ENCODE measurements at regions not wholly inside any gene's neighbourhood (a gene's known extent, or its start where the extent isn't known, plus 50 kb on each side); places are given as distances from the start of the nearest gene placed in this dataset.

GRCh38 chr5:29485333-29485732, 1708.2 kb upstream of the CDH6 start:
- TF ChIP-seq CTCF (conservative IDR thresholded peaks at IDR 0.05 in 1 of 2, IDR thresholded peaks at IDR 0.05 in 1 of 2; ENCODE audit: low read depth in 1 of 2, low read length in 2 of 2) (no peak), EZH2 (IDR thresholded peaks at IDR 0.05; ENCODE audit: low read length, missing control alignments) (no peak)
- no peak for DNase-seq (ENCODE audit: low read depth in 2 of 2)

GRCh38 chr5:29469581-29469980, 1723.9 kb upstream of the CDH6 start:
- Histone ChIP-seq H3K79me2 (ENCODE audit: control insufficient read depth, insufficient read depth, low read length) (no peaks in the 10 kb centered on the region), H3K4me3 (replicated peaks in 1 of 4; ENCODE audit: control extremely low read depth in 1 of 4, insufficient read depth in 1 of 4, low read depth in 3 of 4, low read length in 4 of 4) (no peak overlapping the region), H3K9me3 (ENCODE audit: control insufficient read depth, insufficient read depth, low read depth, low read length) (no peaks in the 10 kb centered on the region), H2AFZ (ENCODE audit: low read length) (no peak overlapping the region), H3K27me3 (ENCODE audit: control insufficient read depth, insufficient read depth, low read length) (no peaks in the 10 kb centered on the region), H4K20me1 (ENCODE audit: control insufficient read depth, extremely low read depth, insufficient read depth, low read length) (no peaks in the 10 kb centered on the region), H3K9ac (ENCODE audit: insufficient read depth, low read length) (no peak overlapping the region), H3K4me2 (ENCODE audit: extremely low read depth, insufficient read depth, low read length) (no peak overlapping the region), H3K36me3 (ENCODE audit: control insufficient read depth, insufficient read depth, low read length) (no peaks in the 10 kb centered on the region), H3K27ac (ENCODE audit: insufficient read depth, low read length) (no peak overlapping the region), H3K4me1 (ENCODE audit: control insufficient read depth, extremely low read depth, insufficient read depth, low read length) (no peaks in the 10 kb centered on the region)
- TF ChIP-seq EZH2 (IDR thresholded peaks at IDR 0.05; ENCODE audit: low read length, missing control alignments), result no peak
- no peak for TF ChIP-seq CTCF (conservative IDR thresholded peaks at IDR 0.05 in 1 of 2, IDR thresholded peaks at IDR 0.05 in 1 of 2; ENCODE audit: low read depth in 1 of 2, low read length in 2 of 2)
- no peak for DNase-seq (ENCODE audit: low read depth in 2 of 2)

More at GRCh38 chr5:29485333-29485732, 1708.2 kb upstream of the CDH6 start:
- Histone ChIP-seq H3K36me3 (ENCODE audit: control insufficient read depth, insufficient read depth, low read length) (no peaks in the 10 kb centered on the region), H4K20me1 (ENCODE audit: control insufficient read depth, extremely low read depth, insufficient read depth, low read length) (no peaks in the 10 kb centered on the region), H3K4me2 (ENCODE audit: extremely low read depth, insufficient read depth, low read length) (no peak overlapping the region), H3K4me1 (ENCODE audit: control insufficient read depth, extremely low read depth, insufficient read depth, low read length) (no peaks in the 10 kb centered on the region), H3K27me3 (ENCODE audit: control insufficient read depth, insufficient read depth, low read length) (no peaks in the 10 kb centered on the region), H3K27ac (ENCODE audit: insufficient read depth, low read length) (no peak overlapping the region), H3K9ac (ENCODE audit: insufficient read depth, low read length) (no peak overlapping the region), H3K9me3 (ENCODE audit: control insufficient read depth, insufficient read depth, low read depth, low read length) (no peaks in the 10 kb centered on the region), H3K79me2 (ENCODE audit: control insufficient read depth, insufficient read depth, low read length) (no peaks in the 10 kb centered on the region), H3K4me3 (replicated peaks in 1 of 4; ENCODE audit: control extremely low read depth in 1 of 4, insufficient read depth in 1 of 4, low read depth in 3 of 4, low read length in 4 of 4) (no peak overlapping the region), H2AFZ (ENCODE audit: low read length) (no peak overlapping the region)

- no peaks in the 10 kb centered on the region for H4K20me1 ChIP-seq (ENCODE audit: control insufficient read depth, extremely low read depth, insufficient read depth, low read length)
- H3K79me2 ChIP-seq (ENCODE audit: control insufficient read depth, insufficient read depth, low read length), result no peaks in the 10 kb centered on the region
- H3K27ac ChIP-seq (ENCODE audit: insufficient read depth, low read length), result no peak overlapping the region
- H3K4me1 ChIP-seq (ENCODE audit: control insufficient read depth, extremely low read depth, insufficient read depth, low read length), result no peaks in the 10 kb centered on the region
- no peak overlapping the region for H3K4me2 ChIP-seq (ENCODE audit: extremely low read depth, insufficient read depth, low read length)
- H3K4me3 ChIP-seq (replicated peaks in 1 of 4; ENCODE audit: control extremely low read depth in 1 of 4, insufficient read depth in 1 of 4, low read depth in 3 of 4, low read length in 4 of 4), result no peak overlapping the region
- H2AFZ ChIP-seq (ENCODE audit: low read length), result no peak overlapping the region
- H3K9ac ChIP-seq (ENCODE audit: insufficient read depth, low read length), result no peak overlapping the region
- TF ChIP-seq EZH2 (IDR thresholded peaks at IDR 0.05; ENCODE audit: low read length, missing control alignments) (no peak), CTCF (conservative IDR thresholded peaks at IDR 0.05 in 1 of 2, IDR thresholded peaks at IDR 0.05 in 1 of 2; ENCODE audit: low read depth in 1 of 2, low read length in 2 of 2) (no peak)
- no peaks in the 10 kb centered on the region for H3K27me3 ChIP-seq (ENCODE audit: control insufficient read depth, insufficient read depth, low read length)
- no peak for DNase-seq (ENCODE audit: low read depth in 2 of 2)
- no peaks in the 10 kb centered on the region for H3K9me3 ChIP-seq (ENCODE audit: control insufficient read depth, insufficient read depth, low read depth, low read length)
- H3K36me3 ChIP-seq (ENCODE audit: control insufficient read depth, insufficient read depth, low read length), result no peaks in the 10 kb centered on the region
Observed at GRCh38 chr5:29462241-29462640, 1731.2 kb upstream of the CDH6 start.

Measured in fibroblast of lung (primary cell).